K562 (cell line): ENCODE measurements at regions not wholly inside any gene's neighbourhood (a gene's known extent, or its start where the extent isn't known, plus 50 kb on each side); places are given as distances from the start of the nearest gene placed in this dataset.

Experiments
- ATAC-seq: fragments of 200-7000 bp; cut with Tn5 transposase; 3 replicates; pipeline ENCODE4 v1.9.1; 2020; ENCODE audit warnings: moderate library complexity
- BruUV-seq: library from RNA; stranded (reverse); fragments of 400-500 nt; replicated peaks from 2 replicates; lab custom pipeline; 2021; lab: Mats Ljungman, UMichigan
- CTCF ChIA-PET: fragments of 300-600 bp; formaldehyde crosslinking; extraction: SDS; loops from one replicate; lab custom pipeline; 2021; ENCODE audit warnings: low intra/inter-chr PET ratio; lab: Yijun Ruan, JAX
- POLR2A ChIA-PET: fragments of 300-600, 350-650 bp; sonication (Branson Sonifier 250); formaldehyde crosslinking; extraction: SDS; loops from one replicate; lab custom pipeline; 2021; ENCODE audit warnings: antibody characterized with exemption, inconsistent platforms; lab: Yijun Ruan, JAX
- DNase-seq, 4 experiments: peaks; one replicate each; pipeline versions ENCODE4 v3.0.0 to v3.0.0-alpha.2; 2011 to 2018; ENCODE audit warnings: low spot score in 3 of 4, mixed read lengths in 3 of 4; ENCODE audit errors: extremely low read depth in 1 of 4
- FAIRE-seq: peaks from 2 replicates; lab custom pipeline; 2011; peaks lifted over from hg19 to GRCh38; lab: Jason Lieb, UNC
- H2AFZ ChIP-seq: 2 replicates; pipeline ENCODE4 v1.6.0; 2011; ENCODE audit warnings: low read depth, low read length, control low read depth, inconsistent platforms
- H3K27ac ChIP-seq: fragments of 200-600 bp; 3 replicates; pipeline ENCODE4 v1.8.0; 2011; ENCODE audit warnings: low read depth, mild to moderate bottlenecking, control low read depth, inconsistent platforms, low read length, moderate library complexity, mixed read lengths; ENCODE audit errors: extremely low read depth
- H3K27me3 ChIP-seq, 2 experiments: fragments of 300-600 bp in 1 of 2; 2 replicates in 1 of 2; 3 replicates in 1 of 2; pipeline versions ENCODE4 v1.6.0 to v1.8.0; 2011; ENCODE audit warnings: inconsistent platforms in 2 of 2, low read length in 2 of 2, mild to moderate bottlenecking in 1 of 2, mixed read lengths in 1 of 2, moderate library complexity in 1 of 2; ENCODE audit not compliant: control insufficient read depth in 2 of 2, insufficient read depth in 2 of 2
- H3K36me3 ChIP-seq: fragments of 300-600 bp; 3 replicates; pipeline ENCODE4 v1.8.0; 2011; ENCODE audit warnings: mild to moderate bottlenecking, low read length, inconsistent platforms; ENCODE audit not compliant: control insufficient read depth, insufficient read depth
- H3K4me1 ChIP-seq, 2 experiments: fragments of 200-600 bp in 1 of 2; replicated peaks in 1 of 2; 2 replicates in 1 of 2; 3 replicates in 1 of 2; pipeline versions ENCODE4 v1.5.1 to v1.8.0; 2011; ENCODE audit warnings: inconsistent platforms in 2 of 2, low read length in 2 of 2, mild to moderate bottlenecking in 1 of 2, mixed read lengths in 1 of 2, moderate library complexity in 1 of 2; ENCODE audit not compliant: control insufficient read depth in 2 of 2, insufficient read depth in 2 of 2
- H3K4me2 ChIP-seq: 2 replicates; pipeline ENCODE4 v1.6.1; 2011; ENCODE audit warnings: low read length, control low read depth, inconsistent platforms, mixed read lengths; ENCODE audit not compliant: insufficient read depth
- H3K4me3 ChIP-seq: fragments of 200-600 bp; sonication (generic), shearing (Covaris generic); 2 replicates; pipeline ENCODE4 v1.5.1; 2016; ENCODE audit warnings: control low read depth, inconsistent platforms
- H3K79me2 ChIP-seq: fragments of 200-600 bp; 3 replicates; pipeline ENCODE4 v1.8.0; 2011; ENCODE audit warnings: low read length, inconsistent platforms; ENCODE audit not compliant: control insufficient read depth, insufficient read depth
- H3K9ac ChIP-seq, 2 experiments: 2 replicates each; pipeline versions ENCODE4 v1.6.0 to v1.6.1; 2011; ENCODE audit warnings: low read depth in 2 of 2, low read length in 2 of 2, control low read depth in 1 of 2, inconsistent platforms in 1 of 2, mild to moderate bottlenecking in 1 of 2, mixed read lengths in 1 of 2; ENCODE audit not compliant: insufficient read depth in 1 of 2
- H3K9me1 ChIP-seq: one replicate; pipeline ENCODE4 v1.6.0; 2011; ENCODE audit warnings: inconsistent platforms, mild to moderate bottlenecking, low read length, moderate library complexity; ENCODE audit not compliant: control insufficient read depth, insufficient read depth
- H3K9me3 ChIP-seq: replicated peaks from 2 replicates; pipeline ENCODE4 v1.5.1; 2011; ENCODE audit warnings: low read depth, low read length, inconsistent platforms; ENCODE audit not compliant: control insufficient read depth, insufficient read depth
- H4K20me1 ChIP-seq: replicated peaks from 2 replicates; pipeline ENCODE4 v1.6.1; 2011; ENCODE audit warnings: low read length, inconsistent platforms, mixed read lengths; ENCODE audit not compliant: control insufficient read depth, insufficient read depth
- ARID1B ChIP-seq: fragments of 450-650 bp; IDR thresholded peaks from 2 replicates; pipeline ENCODE4 v1.6.1; 2016; ENCODE audit warnings: antibody characterized with exemption, mild to moderate bottlenecking, inconsistent platforms
- CBX3 ChIP-seq, 2 experiments: IDR thresholded peaks; 1 replicate in 1 of 2; 2 replicates in 1 of 2; pipeline ENCODE4 v1.6.1; 2012; ENCODE audit warnings: inconsistent platforms in 2 of 2, low read length in 2 of 2, borderline replicate concordance in 1 of 2, control low read depth in 1 of 2
- DNMT1 ChIP-seq: fragments of 450-650 bp; IDR thresholded peaks from 2 replicates; pipeline ENCODE4 v1.6.1; 2016; ENCODE audit warnings: antibody characterized with exemption, mild to moderate bottlenecking
- HNRNPUL1 ChIP-seq: fragments of 200-400 bp; formaldehyde crosslinking; IDR thresholded peaks from 2 replicates; pipeline ENCODE4 v1.6.1; 2017; ENCODE audit warnings: low read length
- MBD1 ChIP-seq: fragments of 250-450 bp; sonication (Bioruptor Pico); IDR thresholded peaks from 2 replicates; pipeline ENCODE4 v1.8.0; 2022; ENCODE audit warnings: inconsistent platforms
- MLLT1 ChIP-seq, 2 experiments: fragments of 450-650 bp; IDR thresholded peaks; 2 replicates each; pipeline ENCODE4 v1.6.1; 2016
- TCF7L2 ChIP-seq: fragments of 150-350 bp; IDR thresholded peaks from 2 replicates; pipeline ENCODE4 v1.6.1; 2016; ENCODE audit warnings: low read depth, mild to moderate bottlenecking, low read length, moderate library complexity
- ZFPM2 ChIP-seq: fragments of 250-450 bp; sonication (Bioruptor Pico); IDR thresholded peaks from 2 replicates; pipeline ENCODE4 v1.5.1; 2022; ENCODE audit warnings: mild to moderate bottlenecking
- WGBS: fragments of 100-300 bp; shearing (Covaris generic); methylation state at CpG from one replicate; pipeline ENCODE4 v1.1.6; 2016; ENCODE audit warnings: low coverage, mixed read lengths; ENCODE audit not compliant: insufficient coverage; ENCODE audit errors: missing lambda C conversion rate; 5-methylcytosine and 5-hydroxymethylcytosine counted together
- in situ Hi-C: fragments of 300-500 bp; cut with MboI; formaldehyde crosslinking; loops from 4 replicates; pipeline ENCODE4 v1.15.0; 2018; ENCODE audit warnings: inconsistent platforms, mixed read lengths
- intact Hi-C: fragments of 100-400 bp; cut with micrococcal nuclease; formaldehyde crosslinking; loops from 2 replicates; pipeline ENCODE4 v1.14.2; 2022
- TF ChIP-seq, protein P1 (sequence below): fragments of 250-450 bp; sonication (Bioruptor Pico); IDR thresholded peaks from 2 replicates; pipeline ENCODE4 v1.9.0; 2021; ENCODE audit warnings: mild to moderate bottlenecking, inconsistent platforms
- TF ChIP-seq, protein P2 (sequence below): fragments of 450-650 bp; IDR thresholded peaks from 2 replicates; pipeline ENCODE4 v1.6.1; 2016; ENCODE audit warnings: low read depth

GRCh38 chr18:44062345-44062744 is 618.3 kb upstream of the SETBP1 start:
- DNase-seq (no peak), FAIRE-seq (no peak), ATAC-seq (no peak)
- no peak overlapping the region for H3K9ac ChIP-seq
- ChIA-PET POLR2A (no interaction called here), CTCF (no interaction called here)
- H3K4me3 ChIP-seq = no peak overlapping the region
- BruUV-seq = no TSS peak
- no peak overlapping the region for H3K4me2 ChIP-seq
- no peak overlapping the region for H2AFZ ChIP-seq
- intact Hi-C loops = no loop called here
- WGBS = 3% methylated on average over 4 of the region's 4 CpGs
- H4K20me1 ChIP-seq = no peaks in the 10 kb centered on the region
- no peaks in the 10 kb centered on the region for H3K36me3 ChIP-seq
- no peaks in the 10 kb centered on the region for H3K4me1 ChIP-seq
- no peaks in the 10 kb centered on the region for H3K9me3 ChIP-seq
- no peaks in the 10 kb centered on the region for H3K9me1 ChIP-seq
- no peaks in the 10 kb centered on the region for H3K79me2 ChIP-seq
- H3K27me3 ChIP-seq = no peaks in the 10 kb centered on the region
- no peak overlapping the region for H3K27ac ChIP-seq
- in situ Hi-C loops = no loop called here
- TF ChIP-seq, protein P1, sequence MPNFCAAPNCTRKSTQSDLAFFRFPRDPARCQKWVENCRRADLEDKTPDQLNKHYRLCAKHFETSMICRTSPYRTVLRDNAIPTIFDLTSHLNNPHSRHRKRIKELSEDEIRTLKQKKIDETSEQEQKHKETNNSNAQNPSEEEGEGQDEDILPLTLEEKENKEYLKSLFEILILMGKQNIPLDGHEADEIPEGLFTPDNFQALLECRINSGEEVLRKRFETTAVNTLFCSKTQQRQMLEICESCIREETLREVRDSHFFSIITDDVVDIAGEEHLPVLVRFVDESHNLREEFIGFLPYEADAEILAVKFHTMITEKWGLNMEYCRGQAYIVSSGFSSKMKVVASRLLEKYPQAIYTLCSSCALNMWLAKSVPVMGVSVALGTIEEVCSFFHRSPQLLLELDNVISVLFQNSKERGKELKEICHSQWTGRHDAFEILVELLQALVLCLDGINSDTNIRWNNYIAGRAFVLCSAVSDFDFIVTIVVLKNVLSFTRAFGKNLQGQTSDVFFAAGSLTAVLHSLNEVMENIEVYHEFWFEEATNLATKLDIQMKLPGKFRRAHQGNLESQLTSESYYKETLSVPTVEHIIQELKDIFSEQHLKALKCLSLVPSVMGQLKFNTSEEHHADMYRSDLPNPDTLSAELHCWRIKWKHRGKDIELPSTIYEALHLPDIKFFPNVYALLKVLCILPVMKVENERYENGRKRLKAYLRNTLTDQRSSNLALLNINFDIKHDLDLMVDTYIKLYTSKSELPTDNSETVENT (CRISPR knock-in tag) = no peak
- TF ChIP-seq HNRNPUL1 (no peak), ZFPM2 (CRISPR knock-in tag) (no peak), DNMT1 (no peak), MBD1 (CRISPR knock-in tag) (no peak), MLLT1 (IDR thresholded peaks at IDR 0.05) (no peak), ARID1B (no peak), TCF7L2 (no peak), CBX3 (IDR thresholded peaks at IDR 0.05; ENCODE audit: borderline replicate concordance in 1 of 2, low read length in 2 of 2) (no peak)
- TF ChIP-seq, protein P2, sequence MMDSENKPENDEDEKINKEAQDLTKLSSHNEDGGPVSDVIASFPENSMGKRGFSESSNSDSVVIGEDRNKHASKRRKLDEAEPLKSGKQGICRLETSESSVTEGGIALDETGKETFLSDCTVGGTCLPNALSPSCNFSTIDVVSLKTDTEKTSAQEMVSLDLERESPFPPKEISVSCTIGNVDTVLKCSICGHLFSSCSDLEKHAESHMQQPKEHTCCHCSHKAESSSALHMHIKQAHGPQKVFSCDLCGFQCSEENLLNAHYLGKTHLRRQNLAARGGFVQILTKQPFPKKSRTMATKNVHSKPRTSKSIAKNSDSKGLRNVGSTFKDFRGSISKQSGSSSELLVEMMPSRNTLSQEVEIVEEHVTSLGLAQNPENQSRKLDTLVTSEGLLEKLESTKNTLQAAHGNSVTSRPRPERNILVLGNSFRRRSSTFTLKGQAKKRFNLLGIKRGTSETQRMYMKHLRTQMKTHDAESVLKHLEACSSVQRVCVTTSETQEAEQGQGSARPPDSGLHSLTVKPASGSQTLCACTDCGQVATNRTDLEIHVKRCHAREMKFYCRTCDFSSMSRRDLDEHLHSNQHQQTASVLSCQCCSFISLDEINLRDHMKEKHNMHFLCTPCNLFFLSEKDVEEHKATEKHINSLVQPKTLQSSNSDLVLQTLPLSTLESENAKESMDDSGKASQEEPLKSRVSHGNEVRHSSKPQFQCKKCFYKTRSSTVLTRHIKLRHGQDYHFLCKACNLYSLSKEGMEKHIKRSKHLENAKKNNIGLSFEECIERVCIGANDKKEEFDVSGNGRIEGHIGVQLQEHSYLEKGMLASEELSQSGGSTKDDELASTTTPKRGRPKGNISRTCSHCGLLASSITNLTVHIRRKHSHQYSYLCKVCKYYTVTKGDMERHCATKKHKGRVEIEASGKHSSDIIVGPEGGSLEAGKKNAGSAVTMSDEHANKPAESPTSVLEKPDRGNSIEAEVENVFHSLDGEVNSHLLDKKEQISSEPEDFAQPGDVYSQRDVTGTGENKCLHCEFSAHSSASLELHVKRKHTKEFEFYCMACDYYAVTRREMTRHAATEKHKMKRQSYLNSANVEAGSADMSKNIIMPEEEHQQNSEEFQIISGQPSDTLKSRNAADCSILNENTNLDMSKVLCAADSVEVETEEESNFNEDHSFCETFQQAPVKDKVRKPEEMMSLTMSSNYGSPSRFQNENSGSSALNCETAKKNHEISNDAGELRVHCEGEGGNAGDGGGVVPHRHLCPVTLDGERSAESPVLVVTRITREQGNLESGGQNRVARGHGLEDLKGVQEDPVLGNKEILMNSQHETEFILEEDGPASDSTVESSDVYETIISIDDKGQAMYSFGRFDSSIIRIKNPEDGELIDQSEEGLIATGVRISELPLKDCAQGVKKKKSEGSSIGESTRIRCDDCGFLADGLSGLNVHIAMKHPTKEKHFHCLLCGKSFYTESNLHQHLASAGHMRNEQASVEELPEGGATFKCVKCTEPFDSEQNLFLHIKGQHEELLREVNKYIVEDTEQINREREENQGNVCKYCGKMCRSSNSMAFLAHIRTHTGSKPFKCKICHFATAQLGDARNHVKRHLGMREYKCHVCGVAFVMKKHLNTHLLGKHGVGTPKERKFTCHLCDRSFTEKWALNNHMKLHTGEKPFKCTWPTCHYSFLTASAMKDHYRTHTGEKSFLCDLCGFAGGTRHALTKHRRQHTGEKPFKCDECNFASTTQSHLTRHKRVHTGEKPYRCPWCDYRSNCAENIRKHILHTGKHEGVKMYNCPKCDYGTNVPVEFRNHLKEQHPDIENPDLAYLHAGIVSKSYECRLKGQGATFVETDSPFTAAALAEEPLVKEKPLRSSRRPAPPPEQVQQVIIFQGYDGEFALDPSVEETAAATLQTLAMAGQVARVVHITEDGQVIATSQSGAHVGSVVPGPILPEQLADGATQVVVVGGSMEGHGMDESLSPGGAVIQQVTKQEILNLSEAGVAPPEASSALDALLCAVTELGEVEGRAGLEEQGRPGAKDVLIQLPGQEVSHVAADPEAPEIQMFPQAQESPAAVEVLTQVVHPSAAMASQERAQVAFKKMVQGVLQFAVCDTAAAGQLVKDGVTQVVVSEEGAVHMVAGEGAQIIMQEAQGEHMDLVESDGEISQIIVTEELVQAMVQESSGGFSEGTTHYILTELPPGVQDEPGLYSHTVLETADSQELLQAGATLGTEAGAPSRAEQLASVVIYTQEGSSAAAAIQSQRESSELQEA = no peak
